Activated CD4-positive, alpha-beta T cell treated with anti-CD3 and anti-CD28 coated beads, Interleukin-2, amount 10 ng/mL, durations not matched to agents 7 days and 5 days (primary cell): ENCODE measurements at regions not wholly inside any gene's neighbourhood (a gene's known extent, or its start where the extent isn't known, plus 50 kb on each side); places are given as distances from the start of the nearest gene placed in this dataset.

Experiments used
- CTCF ChIA-PET: fragments of 350-600 bp; sonication (Branson Sonifier 250); formaldehyde crosslinking; loops from one replicate; lab custom pipeline; 2021; ENCODE audit warnings: antibody characterized with exemption; lab: Charles Lee
- POLR2A ChIA-PET: fragments of 350-600 bp; sonication (Branson Sonifier 250); formaldehyde crosslinking; loops from one replicate; lab custom pipeline; 2021; ENCODE audit warnings: antibody characterized with exemption; lab: Charles Lee
- DNase-seq: peaks from one replicate; pipeline ENCODE4 v3.0.0-alpha.2; 2020
- H3K27ac Mint-ChIP-seq: one replicate; pipeline ENCODE4 v1.8.0; 2021; ENCODE audit warnings: mild to moderate bottlenecking, moderate library complexity, mixed read lengths
- H3K27me3 Mint-ChIP-seq: one replicate; pipeline ENCODE4 v1.8.0; 2021; ENCODE audit warnings: mixed read lengths
- H3K36me3 Mint-ChIP-seq: one replicate; pipeline ENCODE4 v1.8.0; 2021; ENCODE audit warnings: low read depth, mixed read lengths
- H3K4me1 Mint-ChIP-seq: one replicate; pipeline ENCODE4 v1.8.0; 2021; ENCODE audit warnings: mixed read lengths
- H3K4me3 Mint-ChIP-seq: one replicate; pipeline ENCODE4 v1.8.0; 2021; ENCODE audit warnings: mild to moderate bottlenecking, moderate library complexity, mixed read lengths
- H3K9me3 Mint-ChIP-seq: one replicate; pipeline ENCODE4 v1.8.0; 2021; ENCODE audit warnings: mixed read lengths

DNA sequence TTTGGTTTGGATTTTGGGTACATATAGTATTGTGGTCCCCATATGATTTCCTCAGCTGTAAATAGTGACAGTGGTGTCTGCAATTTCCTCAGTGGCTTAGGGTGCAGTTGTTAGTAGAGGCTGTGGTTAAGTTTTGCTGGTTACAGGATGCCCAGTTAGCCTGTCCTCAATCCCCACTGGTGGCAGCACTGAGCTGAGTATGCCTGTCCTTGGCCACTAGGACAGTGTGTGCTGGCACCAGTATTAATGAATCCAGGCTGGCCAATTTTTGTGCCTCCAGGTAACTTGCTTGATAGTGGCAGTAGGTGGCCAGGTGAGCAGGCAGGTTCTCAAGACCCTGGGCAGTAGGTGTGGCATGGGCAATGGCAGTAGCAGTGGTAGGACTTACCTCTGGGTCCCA is 973.1 kb downstream of the TMEM182 start:
- Mint-ChIP-seq H3K4me1 (no peaks in the 10 kb centered on the region), H3K4me3 (no peak overlapping the region), H3K9me3 (peaks cover 17% of the 10 kb centered on the region), H3K27ac (no peak overlapping the region), H3K27me3 (no peaks in the 10 kb centered on the region), H3K36me3 (no peaks in the 10 kb centered on the region)
- DNase-seq, result no peak
- POLR2A ChIA-PET, result no interaction called here
- CTCF ChIA-PET, result no interaction called here

DNA sequence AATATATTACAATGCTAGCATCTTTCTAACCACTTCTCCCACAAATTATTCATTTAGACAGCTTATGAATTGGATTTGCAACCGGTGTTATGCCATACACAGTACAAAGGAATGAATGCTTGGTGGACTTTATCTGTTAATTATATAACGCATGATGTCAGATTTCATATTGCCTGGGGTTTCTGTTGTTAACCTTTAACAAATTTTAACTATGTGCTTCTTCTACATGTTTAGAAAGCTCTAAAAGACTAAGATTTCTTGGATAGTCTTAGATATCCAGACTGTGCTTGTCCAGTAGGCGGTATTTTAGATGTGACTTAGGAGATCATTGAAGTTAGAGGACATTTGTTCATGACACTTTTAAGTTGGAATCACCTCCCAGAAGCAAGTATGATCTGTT is 976.3 kb downstream of the TMEM182 start:
- H3K36me3 Mint-ChIP-seq, result no peaks in the 10 kb centered on the region
- H3K27ac Mint-ChIP-seq, result no peak overlapping the region
- POLR2A ChIA-PET, result no interaction called here
- H3K9me3 Mint-ChIP-seq, result peaks cover 17% of the 10 kb centered on the region
- H3K4me1 Mint-ChIP-seq, result no peaks in the 10 kb centered on the region
- CTCF ChIA-PET, result no interaction called here
- H3K27me3 Mint-ChIP-seq, result no peaks in the 10 kb centered on the region
- no peak for DNase-seq
- no peak overlapping the region for H3K4me3 Mint-ChIP-seq

DNA sequence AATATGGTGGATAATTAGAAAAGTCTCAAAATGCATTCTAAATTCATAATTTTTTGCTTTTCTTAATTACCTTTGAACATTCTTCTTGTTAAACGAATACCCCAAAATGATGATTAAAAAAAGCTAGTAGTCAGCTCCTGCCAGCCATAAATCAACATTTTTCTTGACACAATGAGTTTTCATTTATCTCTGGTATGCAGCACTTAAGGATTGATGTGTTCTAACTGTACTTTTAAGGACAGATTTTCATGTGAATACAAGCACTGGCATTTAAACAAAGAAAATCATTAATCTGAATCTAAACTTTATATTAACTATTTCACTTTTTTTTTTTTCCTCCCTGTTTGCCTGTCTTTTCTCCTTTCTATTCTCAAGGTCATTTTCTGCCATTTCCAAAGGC is 976.8 kb downstream of the TMEM182 start:
- ChIA-PET CTCF (no interaction called here), POLR2A (no interaction called here)
- no peaks in the 10 kb centered on the region for H3K27me3 Mint-ChIP-seq
- DNase-seq, result no peak
- no peak overlapping the region for H3K4me3 Mint-ChIP-seq
- no peaks in the 10 kb centered on the region for H3K36me3 Mint-ChIP-seq
- H3K27ac Mint-ChIP-seq, result no peak overlapping the region
- H3K4me1 Mint-ChIP-seq, result no peaks in the 10 kb centered on the region
- H3K9me3 Mint-ChIP-seq, result peaks cover 15% of the 10 kb centered on the region

DNA sequence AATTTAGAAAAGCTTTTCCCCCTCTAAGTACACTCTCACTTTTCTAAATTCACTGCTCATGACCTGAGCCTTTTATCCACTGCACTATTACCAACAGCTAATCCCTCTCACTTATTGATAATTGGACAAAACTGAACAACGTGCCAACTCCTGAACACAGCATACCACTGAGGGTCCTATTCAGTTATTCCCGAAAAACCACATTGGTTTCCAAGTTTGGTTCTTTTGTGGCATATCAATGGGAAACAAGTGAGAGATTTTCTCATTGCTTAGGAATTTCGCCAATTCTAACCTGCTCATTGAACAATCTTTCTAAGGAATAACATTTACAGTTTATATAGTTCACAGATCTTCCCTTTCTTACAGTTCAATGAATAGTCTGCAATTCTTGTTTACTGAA is 977.4 kb downstream of the TMEM182 start:
- no peak overlapping the region for H3K27ac Mint-ChIP-seq
- no peak for DNase-seq
- no peaks in the 10 kb centered on the region for H3K4me1 Mint-ChIP-seq
- H3K36me3 Mint-ChIP-seq, result no peaks in the 10 kb centered on the region
- ChIA-PET CTCF (no interaction called here), POLR2A (no interaction called here)
- no peak overlapping the region for H3K4me3 Mint-ChIP-seq
- peaks cover 10% of the 10 kb centered on the region for H3K9me3 Mint-ChIP-seq
- no peaks in the 10 kb centered on the region for H3K27me3 Mint-ChIP-seq

DNA sequence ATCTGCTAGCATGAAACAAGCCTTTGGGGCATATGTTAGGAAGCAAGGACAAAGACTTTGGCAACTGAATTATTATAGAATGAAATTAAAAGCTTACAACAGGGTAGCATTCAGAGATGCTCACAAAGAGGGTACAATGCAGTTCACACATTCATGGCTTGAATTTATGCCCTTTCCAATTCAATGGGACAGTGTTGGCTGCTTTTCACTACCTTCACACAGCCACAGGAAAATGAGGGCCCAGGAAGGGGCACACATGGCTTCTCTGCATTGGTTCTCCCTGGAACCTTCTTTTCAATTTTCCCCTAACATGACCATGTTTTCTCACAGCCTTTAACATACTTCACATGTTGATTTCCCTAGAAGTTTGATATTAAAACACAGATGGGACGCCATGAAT is 978.1 kb downstream of the TMEM182 start:
- POLR2A ChIA-PET, result no interaction called here
- H3K4me3 Mint-ChIP-seq, result no peak overlapping the region
- H3K36me3 Mint-ChIP-seq, result no peaks in the 10 kb centered on the region

DNA sequence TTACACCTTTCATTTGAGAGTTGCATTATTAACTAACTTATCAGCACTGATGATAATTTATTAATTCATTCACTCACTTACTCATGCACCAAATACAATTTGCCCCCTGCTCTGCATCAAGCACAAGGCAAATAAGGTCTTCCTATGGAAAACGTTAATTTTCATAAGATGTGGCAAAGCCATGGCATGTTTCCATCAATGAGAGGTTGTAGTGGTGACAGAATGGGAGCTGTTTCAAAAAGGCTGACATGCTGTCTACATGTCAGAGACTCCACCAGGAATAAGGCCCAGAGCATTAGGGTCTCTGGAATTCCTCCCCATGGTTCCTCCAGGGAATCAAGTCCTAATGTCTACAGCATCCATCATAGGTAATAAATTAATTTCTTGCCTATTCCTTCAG is 978.8 kb downstream of the TMEM182 start:
- ChIA-PET CTCF (no interaction called here), POLR2A (no interaction called here)
- H3K4me3 Mint-ChIP-seq, result no peak overlapping the region
- H3K36me3 Mint-ChIP-seq, result no peaks in the 10 kb centered on the region
- H3K27ac Mint-ChIP-seq, result no peak overlapping the region
- no peak for DNase-seq
- H3K9me3 Mint-ChIP-seq, result peaks cover 4% of the 10 kb centered on the region
- H3K27me3 Mint-ChIP-seq, result no peaks in the 10 kb centered on the region
- H3K4me1 Mint-ChIP-seq, result no peaks in the 10 kb centered on the region

More for the DNA sequence above, 978.1 kb downstream of the TMEM182 start:
- Mint-ChIP-seq H3K27ac (no peak overlapping the region), H3K9me3 (peaks cover 5% of the 10 kb centered on the region), H3K4me1 (no peaks in the 10 kb centered on the region), H3K27me3 (no peaks in the 10 kb centered on the region)
- DNase-seq, result no peak
- CTCF ChIA-PET, result no interaction called here

DNA sequence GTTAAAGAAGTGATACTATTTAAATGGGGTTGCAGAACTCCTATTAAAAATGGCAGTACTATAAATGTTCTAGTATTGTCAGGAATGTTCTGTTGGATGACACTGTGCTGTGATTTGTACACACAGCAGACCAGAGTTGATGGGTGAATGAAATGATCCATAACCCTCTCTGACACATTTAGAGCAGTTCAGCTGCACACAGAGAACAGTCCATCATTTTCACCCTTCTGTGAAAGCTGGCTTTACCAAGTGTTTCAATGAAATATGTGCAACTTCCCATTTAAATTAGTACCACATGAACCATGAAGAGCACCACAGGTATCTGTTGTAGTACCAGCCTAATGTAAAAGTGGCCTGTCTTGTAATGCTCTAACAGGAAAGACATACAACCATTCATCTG is 981.4 kb downstream of the TMEM182 start:
- no peak for DNase-seq
- no peaks in the 10 kb centered on the region for H3K36me3 Mint-ChIP-seq
- H3K27ac Mint-ChIP-seq, result no peak overlapping the region
- H3K27me3 Mint-ChIP-seq, result no peaks in the 10 kb centered on the region
- no peaks in the 10 kb centered on the region for H3K9me3 Mint-ChIP-seq
- ChIA-PET POLR2A (no interaction called here), CTCF (no interaction called here)
- H3K4me3 Mint-ChIP-seq, result no peak overlapping the region
- no peaks in the 10 kb centered on the region for H3K4me1 Mint-ChIP-seq

DNA sequence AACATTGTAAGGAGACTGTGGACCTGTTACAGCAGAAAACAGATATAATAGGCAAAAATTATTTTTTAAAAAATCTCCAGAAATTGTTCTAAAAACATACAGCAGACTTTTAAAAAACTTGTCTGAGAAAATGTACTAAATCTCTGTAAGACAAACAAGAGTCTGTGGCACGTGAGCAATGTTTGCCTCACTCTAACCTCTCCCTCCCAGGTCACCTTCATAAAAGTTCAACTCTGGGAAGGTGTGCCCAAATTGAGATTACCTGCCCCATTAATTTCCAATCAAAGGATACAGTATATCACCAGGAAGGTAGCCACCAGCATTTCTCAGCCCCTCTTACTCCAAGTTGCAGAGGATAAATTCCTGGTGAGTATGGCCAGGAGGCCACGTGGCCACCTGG is 992.7 kb downstream of the TMEM182 start:
- Mint-ChIP-seq H3K36me3 (no peaks in the 10 kb centered on the region), H3K4me3 (no peak overlapping the region), H3K27ac (no peak overlapping the region), H3K9me3 (no peaks in the 10 kb centered on the region), H3K27me3 (no peaks in the 10 kb centered on the region), H3K4me1 (no peaks in the 10 kb centered on the region)
- ChIA-PET POLR2A (no interaction called here), CTCF (no interaction called here)
- DNase-seq, result no peak

DNA sequence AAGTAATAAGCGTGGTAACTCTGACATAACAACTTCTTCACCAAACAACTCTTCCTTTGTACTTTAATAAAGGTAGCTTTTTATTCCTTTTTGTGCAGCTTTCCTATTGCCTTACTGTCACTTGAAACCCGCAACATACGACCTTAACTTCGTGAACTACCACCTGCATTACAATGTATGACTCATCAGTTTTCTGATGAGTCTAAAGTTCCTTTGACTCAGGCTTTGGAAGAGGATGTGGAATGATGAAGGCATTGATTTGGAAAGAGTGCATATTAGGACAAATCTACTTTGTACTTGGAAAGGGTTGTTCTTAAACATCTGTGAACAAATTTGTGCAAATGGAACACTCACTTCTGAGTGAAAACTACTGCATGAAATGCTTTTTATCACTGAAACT is 1012.1 kb downstream of the TMEM182 start:
- POLR2A ChIA-PET, result no interaction called here
- Mint-ChIP-seq H3K27me3 (no peaks in the 10 kb centered on the region), H3K4me3 (no peak overlapping the region), H3K4me1 (no peaks in the 10 kb centered on the region), H3K36me3 (no peaks in the 10 kb centered on the region), H3K9me3 (peaks cover 8% of the 10 kb centered on the region), H3K27ac (no peak overlapping the region)
- CTCF ChIA-PET, result no interaction called here
- no peak for DNase-seq

DNA sequence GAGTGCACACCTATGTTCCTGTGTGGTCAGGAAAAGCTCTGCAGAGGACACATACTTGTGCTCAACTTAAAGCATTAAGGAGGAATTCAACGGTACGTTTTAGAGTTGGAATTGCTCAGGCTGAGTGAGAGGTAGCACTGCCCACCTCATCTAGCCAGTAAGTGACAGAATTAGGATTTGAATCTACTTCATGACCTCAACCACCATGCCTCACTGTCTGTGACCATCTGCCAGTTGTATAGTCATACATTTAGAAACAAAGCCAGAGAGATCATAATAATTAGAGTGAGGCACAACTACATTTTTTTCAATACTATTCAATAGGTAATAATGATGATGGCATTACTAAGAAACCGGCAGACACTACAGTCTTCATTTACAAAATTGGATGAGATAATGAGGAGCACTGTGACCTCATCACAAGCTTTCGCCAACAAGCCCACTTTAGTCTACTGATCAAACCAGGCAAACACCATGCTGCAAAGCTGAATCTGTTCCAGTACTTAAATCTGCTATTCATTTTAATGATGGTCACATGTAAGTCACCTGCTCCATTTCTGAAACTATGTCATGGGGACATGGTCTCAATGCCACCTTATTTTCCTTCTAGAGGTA is 1018.4 kb downstream of the TMEM182 start:
- Mint-ChIP-seq H3K27ac (no peak overlapping the region), H3K9me3 (peaks cover 5% of the 10 kb centered on the region), H3K4me3 (no peak overlapping the region), H3K27me3 (no peaks in the 10 kb centered on the region), H3K4me1 (no peaks in the 10 kb centered on the region), H3K36me3 (no peaks in the 10 kb centered on the region)
- ChIA-PET CTCF (no interaction called here), POLR2A (no interaction called here)
- no peak for DNase-seq

DNA sequence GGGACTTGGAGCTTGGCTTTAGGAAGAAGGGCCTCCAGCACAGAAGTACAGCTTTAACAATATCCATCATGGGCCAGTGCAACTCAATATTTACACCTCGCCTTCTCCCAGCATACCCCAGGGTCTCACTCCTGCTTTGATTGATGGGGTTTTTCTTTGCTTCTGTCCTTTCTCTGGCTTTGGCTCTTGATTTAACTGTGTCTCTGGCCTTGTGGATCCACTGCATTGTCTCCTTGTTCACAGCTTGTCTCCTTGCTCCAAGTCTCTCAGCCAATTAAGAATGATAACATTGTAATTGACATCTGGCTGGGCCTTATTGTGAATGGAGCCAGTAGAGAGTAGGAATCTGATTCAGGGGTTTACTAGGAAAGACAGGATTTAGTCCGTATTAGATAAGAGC is 1019.5 kb downstream of the TMEM182 start:
- no peak for DNase-seq
- no peaks in the 10 kb centered on the region for H3K36me3 Mint-ChIP-seq
- ChIA-PET CTCF (no interaction called here), POLR2A (no interaction called here)
- no peaks in the 10 kb centered on the region for H3K4me1 Mint-ChIP-seq
- H3K4me3 Mint-ChIP-seq, result no peak overlapping the region
- no peak overlapping the region for H3K27ac Mint-ChIP-seq
- no peaks in the 10 kb centered on the region for H3K27me3 Mint-ChIP-seq
- no peaks in the 10 kb centered on the region for H3K9me3 Mint-ChIP-seq

DNA sequence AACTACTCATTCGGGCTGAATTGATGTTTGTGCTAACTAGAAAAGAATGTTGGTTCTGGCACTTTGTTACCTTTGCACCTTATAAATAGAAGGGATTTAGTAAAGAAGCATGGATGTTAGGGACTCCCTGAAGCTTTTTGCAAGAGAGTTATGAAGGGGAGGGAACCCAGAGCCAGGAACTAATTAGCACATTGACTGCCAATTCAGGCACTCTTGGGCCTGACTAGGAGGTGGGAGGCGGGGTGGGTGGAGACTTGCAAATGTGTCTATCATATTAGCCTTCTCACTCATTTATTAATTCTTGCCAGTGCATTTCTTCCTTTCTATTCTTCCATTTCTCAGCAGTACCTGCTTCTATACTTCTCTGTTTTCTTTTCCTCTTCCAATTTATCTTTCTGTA is 1022.4 kb downstream of the TMEM182 start:
- ChIA-PET POLR2A (no interaction called here), CTCF (no interaction called here)
- H3K4me3 Mint-ChIP-seq, result no peak overlapping the region
- no peaks in the 10 kb centered on the region for H3K9me3 Mint-ChIP-seq
- DNase-seq, result no peak
- no peaks in the 10 kb centered on the region for H3K36me3 Mint-ChIP-seq
- H3K27ac Mint-ChIP-seq, result no peak overlapping the region
- no peaks in the 10 kb centered on the region for H3K27me3 Mint-ChIP-seq
- no peaks in the 10 kb centered on the region for H3K4me1 Mint-ChIP-seq

DNA sequence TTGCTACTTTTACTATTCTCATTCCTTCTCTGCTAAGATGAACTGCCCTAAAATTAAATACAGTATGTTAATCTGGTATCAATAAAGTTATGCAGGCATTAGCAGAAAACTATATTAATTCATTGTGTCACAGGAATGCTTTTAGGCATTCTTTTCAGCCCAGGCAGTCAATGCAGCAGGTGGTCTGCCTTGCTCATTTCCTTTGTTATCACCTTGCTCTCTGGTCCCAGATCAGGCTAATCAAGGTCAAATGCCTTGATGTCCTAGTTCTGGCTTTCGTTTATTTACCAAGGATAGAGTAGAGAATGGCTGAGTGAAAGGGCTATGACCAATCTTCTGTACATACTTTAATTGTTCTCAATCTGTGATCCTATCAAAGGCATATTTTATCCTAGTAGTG is 1023.6 kb downstream of the TMEM182 start:
- no peak for DNase-seq
- CTCF ChIA-PET, result no interaction called here
- H3K9me3 Mint-ChIP-seq, result no peaks in the 10 kb centered on the region
- H3K4me3 Mint-ChIP-seq, result no peak overlapping the region
- H3K27ac Mint-ChIP-seq, result no peak overlapping the region
- no peaks in the 10 kb centered on the region for H3K4me1 Mint-ChIP-seq
- no peaks in the 10 kb centered on the region for H3K36me3 Mint-ChIP-seq
- POLR2A ChIA-PET, result no interaction called here
- H3K27me3 Mint-ChIP-seq, result no peaks in the 10 kb centered on the region

DNA sequence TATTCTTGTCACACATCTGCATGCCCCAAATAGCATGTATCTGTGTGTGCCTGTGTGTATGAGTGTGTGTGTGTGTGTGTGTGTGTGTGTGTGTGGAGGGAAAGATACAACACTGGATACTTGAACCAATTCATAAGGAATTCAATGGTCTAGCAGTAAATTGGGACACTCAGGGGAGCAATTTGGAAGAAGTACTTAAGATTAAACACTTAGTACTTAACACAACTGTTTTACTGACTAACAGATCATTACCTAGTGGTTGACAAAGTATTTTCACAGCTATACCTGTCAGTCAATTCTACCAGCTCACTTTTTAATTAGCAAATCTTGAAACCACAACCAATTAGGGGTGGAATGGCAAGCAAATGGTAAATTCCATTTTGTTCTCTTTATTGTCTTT is 1024.1 kb downstream of the TMEM182 start:
- H3K4me1 Mint-ChIP-seq, result no peaks in the 10 kb centered on the region
- no peak for DNase-seq
- H3K4me3 Mint-ChIP-seq, result no peak overlapping the region
- H3K27ac Mint-ChIP-seq, result no peak overlapping the region
- no peaks in the 10 kb centered on the region for H3K9me3 Mint-ChIP-seq
- H3K36me3 Mint-ChIP-seq, result no peaks in the 10 kb centered on the region
- ChIA-PET POLR2A (no interaction called here), CTCF (no interaction called here)
- no peaks in the 10 kb centered on the region for H3K27me3 Mint-ChIP-seq
